ENCODE measurements at regions not wholly inside any gene's neighbourhood (a gene's known extent, or its start where the extent isn't known, plus 50 kb on each side); places are given as distances from the start of the nearest gene placed in this dataset.

- TF ChIP-seq CTCF (IDR thresholded peaks at IDR 0.05 in 2 of 3, conservative IDR thresholded peaks at IDR 0.05 in 1 of 3; ENCODE audit: insufficient read depth in 2 of 3, low read depth in 1 of 3, low read length in 3 of 3) = peak; percentile 55 to 58 (median 57)
- TF ChIP-seq FOXO4 (CRISPR knock-in tag; IDR thresholded peaks at IDR 0.05) = no peak
- no peak for TF ChIP-seq ATF4 (CRISPR knock-in tag; IDR thresholded peaks at IDR 0.05)
- TF ChIP-seq LEF1 (IDR thresholded peaks at IDR 0.05) = no peak
- TF ChIP-seq THAP12 (CRISPR knock-in tag; IDR thresholded peaks at IDR 0.05) = no peak
- TF ChIP-seq COPS2 (conservative IDR thresholded peaks at IDR 0.05) = no peak
- TF ChIP-seq CEBPZ (IDR thresholded peaks at IDR 0.05; ENCODE audit: borderline replicate concordance, low read depth, low read length) = no peak
- TF ChIP-seq HDAC2 (IDR thresholded peaks at IDR 0.05) = 0 out of 2 replicates have a peak, but pooled peaks have one; percentile 24
- no peak for TF ChIP-seq MIER1 (IDR thresholded peaks at IDR 0.05; ENCODE audit: low read depth)
- TF ChIP-seq TFE3 (CRISPR knock-in tag; IDR thresholded peaks at IDR 0.05) = peak; percentile 8; the same call in 1 of the 2 replicates
- peak; percentile 43; the same call in 1 of the 2 replicates for TF ChIP-seq RAD51 (IDR thresholded peaks at IDR 0.05; ENCODE audit: borderline replicate concordance, low read depth)
- TF ChIP-seq ZNF384 (IDR thresholded peaks at IDR 0.05; ENCODE audit: low read depth, low read length) = no peak
- no peak for TF ChIP-seq ZNF165 (CRISPR knock-in tag; IDR thresholded peaks at IDR 0.05; ENCODE audit: borderline replicate concordance)
- TF ChIP-seq RCOR1 (IDR thresholded peaks at IDR 0.05; ENCODE audit: borderline replicate concordance in 1 of 2, low read depth in 2 of 2, low read length in 2 of 2) = no peak
- 0 out of 2 replicates have a peak, but pooled peaks have one; percentile 39 for TF ChIP-seq MYC (IDR thresholded peaks at IDR 0.05; ENCODE audit: low read depth, low read length)
- no peak for TF ChIP-seq MYC (CRISPR knock-in tag; IDR thresholded peaks at IDR 0.05; ENCODE audit: borderline replicate concordance, low read depth)
- TF ChIP-seq ZNF174 (CRISPR knock-in tag; IDR thresholded peaks at IDR 0.05) = no peak
These were observed 75.5 kb upstream of the MED9 start (continued) for GRCh38 chr17:17401271-17401781.
